ENCODE measurements at regions not wholly inside any gene's neighbourhood (a gene's known extent, or its start where the extent isn't known, plus 50 kb on each side); places are given as distances from the start of the nearest gene placed in this dataset.

DNA sequence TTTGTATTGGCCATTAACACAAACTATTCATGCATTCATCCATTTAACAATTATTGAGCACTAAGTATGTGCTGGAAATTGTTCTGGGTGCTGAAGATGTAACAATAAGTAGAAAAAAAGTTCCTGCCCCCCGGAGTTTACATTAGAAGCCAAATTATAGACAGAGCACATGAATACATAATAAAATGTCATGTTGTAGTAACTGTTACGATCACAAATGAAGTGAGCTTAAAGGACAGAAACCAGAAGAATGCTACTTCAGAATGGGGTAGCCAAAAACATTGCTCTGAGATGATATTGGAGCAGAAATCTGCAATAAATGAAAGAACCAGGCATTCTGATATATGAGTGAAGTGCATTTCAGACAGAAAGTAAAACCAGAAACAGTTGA is 256.0 kb upstream of the SETBP1 start:
- Histone ChIP-seq H3K36me3 (ENCODE audit: control insufficient read depth in 2 of 2, insufficient read depth in 2 of 2, low read length in 1 of 2) (no peaks in the 10 kb centered on the region), H3K9me3 (ENCODE audit: control insufficient read depth in 2 of 2, insufficient read depth in 1 of 2, low read depth in 1 of 2, low read length in 1 of 2) (no peaks in the 10 kb centered on the region), H3K27me3 (ENCODE audit: control insufficient read depth in 1 of 2, insufficient read depth in 2 of 2, low read length in 2 of 2) (no peaks in the 10 kb centered on the region), H3K4me3 (ENCODE audit: low read depth in 1 of 2, low read length in 2 of 2) (no peak overlapping the region), H3K27ac (ENCODE audit: low read depth in 2 of 2, low read length in 1 of 2) (no peak overlapping the region), H3K4me1 (ENCODE audit: control insufficient read depth in 2 of 2, insufficient read depth in 2 of 2, low read length in 1 of 2) (no peaks in the 10 kb centered on the region)
- 73 to 74% methylated on average over 2 of the region's 2 CpGs for WGBS, 2 donors

DNA sequence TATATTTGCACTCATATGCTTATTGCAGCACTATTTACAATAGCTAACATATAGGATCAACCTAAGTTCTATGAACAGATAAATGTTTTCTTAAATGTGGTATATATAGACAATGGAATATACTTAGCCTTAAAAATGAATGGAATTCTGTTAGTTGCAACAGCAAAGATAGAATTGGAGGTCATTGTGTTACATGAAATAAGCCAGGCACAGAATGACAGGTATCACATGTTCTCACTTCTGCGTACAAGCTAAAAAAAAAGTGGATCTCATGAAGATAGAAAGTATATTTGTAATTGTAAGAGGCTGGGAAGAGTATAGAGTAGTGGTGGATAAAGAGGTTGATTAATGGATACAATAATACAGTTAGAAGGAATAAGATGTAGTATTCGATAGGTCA is 255.5 kb upstream of the SETBP1 start:
- Histone ChIP-seq H3K36me3 (ENCODE audit: control insufficient read depth in 2 of 2, insufficient read depth in 2 of 2, low read length in 1 of 2) (no peaks in the 10 kb centered on the region), H3K27ac (ENCODE audit: low read depth in 2 of 2, low read length in 1 of 2) (no peak overlapping the region), H3K9me3 (ENCODE audit: control insufficient read depth in 2 of 2, insufficient read depth in 1 of 2, low read depth in 1 of 2, low read length in 1 of 2) (no peaks in the 10 kb centered on the region), H3K4me3 (ENCODE audit: low read depth in 1 of 2, low read length in 2 of 2) (no peak overlapping the region), H3K27me3 (ENCODE audit: control insufficient read depth in 1 of 2, insufficient read depth in 2 of 2, low read length in 2 of 2) (no peaks in the 10 kb centered on the region), H3K4me1 (ENCODE audit: control insufficient read depth in 2 of 2, insufficient read depth in 2 of 2, low read length in 1 of 2) (no peaks in the 10 kb centered on the region)
- WGBS, 2 donors = 92% methylated on average over 2 of the region's 2 CpGs

- Histone ChIP-seq H3K4me1 (ENCODE audit: control insufficient read depth in 2 of 2, insufficient read depth in 2 of 2, low read length in 1 of 2) (no peaks in the 10 kb centered on the region), H3K9me3 (ENCODE audit: control insufficient read depth in 2 of 2, insufficient read depth in 1 of 2, low read depth in 1 of 2, low read length in 1 of 2) (no peaks in the 10 kb centered on the region), H3K36me3 (ENCODE audit: control insufficient read depth in 2 of 2, insufficient read depth in 2 of 2, low read length in 1 of 2) (no peaks in the 10 kb centered on the region), H3K27me3 (ENCODE audit: control insufficient read depth in 1 of 2, insufficient read depth in 2 of 2, low read length in 2 of 2) (no peaks in the 10 kb centered on the region), H3K27ac (ENCODE audit: low read depth in 2 of 2, low read length in 1 of 2) (no peak overlapping the region), H3K4me3 (ENCODE audit: low read depth in 1 of 2, low read length in 2 of 2) (no peak overlapping the region)
- 88 to 90% methylated on average over 2 of the region's 2 CpGs for WGBS, 2 donors
Measured at GRCh38 chr18:44437603-44438002, 243.1 kb upstream of the SETBP1 start.

DNA sequence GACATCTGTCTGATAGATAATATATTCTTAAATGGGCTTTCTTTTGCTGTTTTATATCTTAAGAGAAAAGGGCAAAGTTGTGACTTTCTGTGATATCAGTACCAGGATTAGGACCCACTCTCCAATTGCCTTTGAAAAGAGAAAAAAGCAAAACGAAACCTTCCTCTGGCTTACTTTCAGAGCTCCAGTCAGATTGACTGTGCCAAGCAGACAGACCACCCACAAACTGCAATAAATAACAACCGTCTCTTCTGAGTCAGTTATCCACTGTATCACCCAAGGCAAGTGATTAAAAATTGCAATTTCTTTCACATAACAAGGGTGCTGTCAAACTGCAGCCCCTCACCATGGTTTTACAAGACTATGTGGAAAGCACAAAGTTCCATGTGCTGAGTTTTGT is 230.5 kb upstream of the SETBP1 start:
- Histone ChIP-seq H3K27me3 (ENCODE audit: control insufficient read depth in 1 of 2, insufficient read depth in 2 of 2, low read length in 2 of 2) (no peaks in the 10 kb centered on the region), H3K9me3 (ENCODE audit: control insufficient read depth in 2 of 2, insufficient read depth in 1 of 2, low read depth in 1 of 2, low read length in 1 of 2) (no peaks in the 10 kb centered on the region), H3K27ac (ENCODE audit: low read depth in 2 of 2, low read length in 1 of 2) (no peak overlapping the region), H3K4me3 (ENCODE audit: low read depth in 1 of 2, low read length in 2 of 2) (no peak overlapping the region), H3K36me3 (ENCODE audit: control insufficient read depth in 2 of 2, insufficient read depth in 2 of 2, low read length in 1 of 2) (no peaks in the 10 kb centered on the region), H3K4me1 (ENCODE audit: control insufficient read depth in 2 of 2, insufficient read depth in 2 of 2, low read length in 1 of 2) (no peaks in the 10 kb centered on the region)
- WGBS, 2 donors = 28 to 33% methylated on average over 2 of the region's 2 CpGs

GRCh38 chr18:44452346-44452745 is 228.3 kb upstream of the SETBP1 start:
- no peaks in the 10 kb centered on the region for H3K4me1 ChIP-seq (ENCODE audit: control insufficient read depth in 2 of 2, insufficient read depth in 2 of 2, low read length in 1 of 2)
- WGBS, 2 donors = 67 to 71% methylated on average over 2 of the region's 2 CpGs
- no peaks in the 10 kb centered on the region for H3K36me3 ChIP-seq (ENCODE audit: control insufficient read depth in 2 of 2, insufficient read depth in 2 of 2, low read length in 1 of 2)
- no peaks in the 10 kb centered on the region for H3K9me3 ChIP-seq (ENCODE audit: control insufficient read depth in 2 of 2, insufficient read depth in 1 of 2, low read depth in 1 of 2, low read length in 1 of 2)
- H3K27me3 ChIP-seq (ENCODE audit: control insufficient read depth in 1 of 2, insufficient read depth in 2 of 2, low read length in 2 of 2) = no peaks in the 10 kb centered on the region
- H3K27ac ChIP-seq (ENCODE audit: low read depth in 2 of 2, low read length in 1 of 2) = no peak overlapping the region
- H3K4me3 ChIP-seq (ENCODE audit: low read depth in 1 of 2, low read length in 2 of 2) = no peak overlapping the region

DNA sequence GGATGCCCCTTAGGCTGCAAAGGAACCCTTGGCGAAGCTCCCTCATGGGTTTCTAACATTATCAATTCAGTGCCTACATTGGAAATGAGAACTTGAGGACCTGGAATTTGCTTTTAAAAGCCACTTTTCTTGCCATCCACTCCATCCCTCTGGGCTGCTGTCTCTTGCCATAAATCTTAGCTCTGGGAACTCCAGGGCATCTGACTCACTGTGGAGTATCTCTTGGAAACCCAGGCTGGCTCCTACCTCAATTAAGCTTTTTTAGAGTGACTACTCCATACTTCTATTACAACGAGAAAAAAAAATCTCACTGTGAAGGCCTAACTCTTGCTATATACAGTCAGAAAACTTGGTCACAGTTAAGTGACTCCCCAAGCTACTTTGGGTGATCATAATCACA is 227.2 kb upstream of the SETBP1 start:
- H3K27me3 ChIP-seq (ENCODE audit: control insufficient read depth in 1 of 2, insufficient read depth in 2 of 2, low read length in 2 of 2) = no peaks in the 10 kb centered on the region
- WGBS, 2 donors = 82 to 90% methylated on average over 2 of the region's 2 CpGs

DNA sequence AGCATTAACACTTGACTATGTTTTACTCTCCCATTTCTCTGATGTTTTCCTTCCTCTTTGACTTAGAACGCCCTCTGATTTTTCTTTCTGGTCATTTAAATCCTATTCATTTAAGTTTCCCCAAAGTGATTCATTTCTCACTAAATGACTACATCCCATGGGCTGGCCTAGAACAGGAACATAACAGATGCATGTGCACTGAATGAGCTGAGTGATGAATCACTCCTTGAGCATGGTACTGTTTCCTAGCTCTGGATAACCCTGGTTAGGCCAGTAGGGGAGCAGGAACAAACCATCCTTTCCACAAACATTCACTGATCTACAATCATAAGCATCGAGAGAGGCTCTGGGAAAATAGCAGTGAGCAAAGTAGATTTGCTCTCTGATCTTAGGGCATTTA is 221.9 kb upstream of the SETBP1 start:
- H3K4me3 ChIP-seq (ENCODE audit: low read depth in 1 of 2, low read length in 2 of 2) = no peak overlapping the region
- H3K9me3 ChIP-seq (ENCODE audit: control insufficient read depth in 2 of 2, insufficient read depth in 1 of 2, low read depth in 1 of 2, low read length in 1 of 2) = no peaks in the 10 kb centered on the region
- H3K27me3 ChIP-seq (ENCODE audit: control insufficient read depth in 1 of 2, insufficient read depth in 2 of 2, low read length in 2 of 2) = no peaks in the 10 kb centered on the region
- 75% methylated on average over 2 of the region's 2 CpGs for WGBS, 2 donors
- H3K4me1 ChIP-seq (ENCODE audit: control insufficient read depth in 2 of 2, insufficient read depth in 2 of 2, low read length in 1 of 2) = no peaks in the 10 kb centered on the region
- no peak overlapping the region for H3K27ac ChIP-seq (ENCODE audit: low read depth in 2 of 2, low read length in 1 of 2)
- H3K36me3 ChIP-seq (ENCODE audit: control insufficient read depth in 2 of 2, insufficient read depth in 2 of 2, low read length in 1 of 2) = no peaks in the 10 kb centered on the region

More for the DNA sequence above, 227.2 kb upstream of the SETBP1 start:
- no peaks in the 10 kb centered on the region for H3K9me3 ChIP-seq (ENCODE audit: control insufficient read depth in 2 of 2, insufficient read depth in 1 of 2, low read depth in 1 of 2, low read length in 1 of 2)
- no peak overlapping the region for H3K4me3 ChIP-seq (ENCODE audit: low read depth in 1 of 2, low read length in 2 of 2)
- no peaks in the 10 kb centered on the region for H3K36me3 ChIP-seq (ENCODE audit: control insufficient read depth in 2 of 2, insufficient read depth in 2 of 2, low read length in 1 of 2)
- no peak overlapping the region for H3K27ac ChIP-seq (ENCODE audit: low read depth in 2 of 2, low read length in 1 of 2)
- no peaks in the 10 kb centered on the region for H3K4me1 ChIP-seq (ENCODE audit: control insufficient read depth in 2 of 2, insufficient read depth in 2 of 2, low read length in 1 of 2)

DNA sequence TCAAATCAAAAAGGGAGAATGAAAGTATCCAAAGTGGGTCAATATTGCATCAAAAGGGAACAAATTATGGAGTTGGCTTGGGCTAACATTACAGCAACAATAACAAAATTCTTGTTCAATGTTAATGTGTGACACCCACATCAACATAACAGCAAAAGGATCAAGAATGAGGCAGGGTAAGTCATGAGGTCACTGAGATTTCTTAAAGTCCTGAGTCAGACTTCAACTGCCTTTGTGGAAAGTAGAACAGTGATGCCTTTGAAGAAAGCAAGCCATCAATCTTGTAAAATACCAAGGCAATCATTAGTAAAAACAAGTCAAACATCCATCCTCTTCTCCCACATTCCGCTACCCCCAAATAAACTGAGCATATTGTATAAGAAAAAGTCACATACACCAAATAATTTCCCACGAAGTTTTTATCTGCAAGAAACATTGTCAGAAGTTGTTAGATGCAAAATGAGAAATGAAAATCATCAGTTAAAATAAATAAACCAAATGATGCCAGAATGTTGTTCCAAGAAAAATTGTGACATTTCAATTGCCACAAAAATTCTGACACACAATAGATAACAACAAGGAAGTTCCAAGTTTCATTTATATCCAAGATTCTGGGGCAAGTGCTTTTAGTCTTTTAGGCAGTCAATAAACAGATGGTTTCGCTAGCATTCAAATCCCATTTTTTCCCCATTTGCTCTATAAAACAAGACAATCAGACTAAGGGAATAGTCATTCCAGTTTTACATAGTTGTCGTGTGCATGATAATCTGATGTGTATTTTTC is 216.1 kb upstream of the SETBP1 start:
- H3K27ac ChIP-seq (ENCODE audit: low read depth in 2 of 2, low read length in 1 of 2) = no peak overlapping the region
- no peaks in the 10 kb centered on the region for H3K9me3 ChIP-seq (ENCODE audit: control insufficient read depth in 2 of 2, insufficient read depth in 1 of 2, low read depth in 1 of 2, low read length in 1 of 2)
- H3K36me3 ChIP-seq (ENCODE audit: control insufficient read depth in 2 of 2, insufficient read depth in 2 of 2, low read length in 1 of 2) = no peaks in the 10 kb centered on the region
- no peaks in the 10 kb centered on the region for H3K4me1 ChIP-seq (ENCODE audit: control insufficient read depth in 2 of 2, insufficient read depth in 2 of 2, low read length in 1 of 2)
- H3K4me3 ChIP-seq (ENCODE audit: low read depth in 1 of 2, low read length in 2 of 2) = no peak overlapping the region
- 44 to 52% methylated on average over 4 of the region's 4 CpGs for WGBS, 2 donors
- no peaks in the 10 kb centered on the region for H3K27me3 ChIP-seq (ENCODE audit: control insufficient read depth in 1 of 2, insufficient read depth in 2 of 2, low read length in 2 of 2)

DNA sequence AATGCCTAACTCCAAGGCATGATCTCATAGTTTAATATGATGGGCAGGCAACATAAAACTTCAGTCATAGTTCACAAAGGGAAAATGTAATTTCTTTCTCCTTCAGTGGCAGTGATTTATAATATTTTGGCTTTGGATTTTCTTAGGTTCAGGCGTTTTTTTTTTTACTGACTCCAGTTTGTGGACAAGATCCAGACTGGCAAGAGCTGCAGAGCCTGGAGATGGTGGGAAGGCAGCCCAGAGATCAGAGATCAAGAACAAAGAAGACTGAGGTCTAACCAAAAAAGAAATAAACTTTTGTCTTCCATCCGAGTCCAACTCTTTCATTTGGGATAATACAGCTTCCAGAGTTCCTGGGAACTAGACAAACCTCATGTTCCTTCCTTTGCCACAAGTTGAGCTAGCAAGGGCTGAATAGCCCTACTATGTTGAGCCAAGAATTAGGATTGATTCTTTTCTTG is 215.3 kb upstream of the SETBP1 start:
- Histone ChIP-seq H3K27me3 (ENCODE audit: control insufficient read depth in 1 of 2, insufficient read depth in 2 of 2, low read length in 2 of 2) (no peaks in the 10 kb centered on the region), H3K4me1 (ENCODE audit: control insufficient read depth in 2 of 2, insufficient read depth in 2 of 2, low read length in 1 of 2) (no peaks in the 10 kb centered on the region), H3K27ac (ENCODE audit: low read depth in 2 of 2, low read length in 1 of 2) (no peak overlapping the region), H3K4me3 (ENCODE audit: low read depth in 1 of 2, low read length in 2 of 2) (no peak overlapping the region), H3K9me3 (ENCODE audit: control insufficient read depth in 2 of 2, insufficient read depth in 1 of 2, low read depth in 1 of 2, low read length in 1 of 2) (no peaks in the 10 kb centered on the region), H3K36me3 (ENCODE audit: control insufficient read depth in 2 of 2, insufficient read depth in 2 of 2, low read length in 1 of 2) (no peaks in the 10 kb centered on the region)
- WGBS, 2 donors = 14 to 40% methylated on average over 2 of the region's 2 CpGs

- no peak overlapping the region for H3K27ac ChIP-seq (ENCODE audit: low read depth in 2 of 2, low read length in 1 of 2)
- WGBS, 2 donors = 59 to 68% methylated on average over 2 of the region's 2 CpGs
- H3K9me3 ChIP-seq (ENCODE audit: control insufficient read depth in 2 of 2, insufficient read depth in 1 of 2, low read depth in 1 of 2, low read length in 1 of 2) = no peaks in the 10 kb centered on the region
- no peaks in the 10 kb centered on the region for H3K4me1 ChIP-seq (ENCODE audit: control insufficient read depth in 2 of 2, insufficient read depth in 2 of 2, low read length in 1 of 2)
- H3K36me3 ChIP-seq (ENCODE audit: control insufficient read depth in 2 of 2, insufficient read depth in 2 of 2, low read length in 1 of 2) = no peaks in the 10 kb centered on the region
- H3K4me3 ChIP-seq (ENCODE audit: low read depth in 1 of 2, low read length in 2 of 2) = no peak overlapping the region
- H3K27me3 ChIP-seq (ENCODE audit: control insufficient read depth in 1 of 2, insufficient read depth in 2 of 2, low read length in 2 of 2) = no peaks in the 10 kb centered on the region
Measured at GRCh38 chr18:44466997-44467396, 213.7 kb upstream of the SETBP1 start.
